GM21619 (cell line): ENCODE measurements at regions not wholly inside any gene's neighbourhood (a gene's known extent, or its start where the extent isn't known, plus 50 kb on each side); places are given as distances from the start of the nearest gene placed in this dataset.

Source experiments
- ATAC-seq: cut with Tn5 transposase; IDR thresholded peaks from one replicate; pipeline ENCODE4 v1.9.1; 2021; ENCODE audit not compliant: unreplicated experiment

- ATAC-seq: no peak
Observed at GRCh38 chr21:39105836-39106235, 77.4 kb downstream of the PSMG1 start.

GRCh38 chr21:39105341-39105765 is 77.9 kb downstream of the PSMG1 start:
- no peak for ATAC-seq

- no peak for ATAC-seq
Observed at GRCh38 chr21:39104911-39105310, 78.3 kb downstream of the PSMG1 start.

GRCh38 chr21:39103689-39104088 is 79.6 kb downstream of the PSMG1 start:
- ATAC-seq: no peak

- no peak for ATAC-seq
Observed at GRCh38 chr21:39099859-39100258, 83.4 kb downstream of the PSMG1 start.

- no peak for ATAC-seq
Observed at GRCh38 chr21:39098696-39099200, 84.5 kb downstream of the PSMG1 start.

- ATAC-seq: no peak
Observed at GRCh38 chr21:39097981-39098380, 85.3 kb downstream of the PSMG1 start.

GRCh38 chr21:39097335-39097861 is 85.9 kb downstream of the PSMG1 start:
- ATAC-seq: no peak

- ATAC-seq: no peak
Observed at GRCh38 chr21:39096754-39097153, 86.5 kb downstream of the PSMG1 start.

- ATAC-seq: no peak
Observed at GRCh38 chr21:39095681-39096080, 87.6 kb downstream of the PSMG1 start.

GRCh38 chr21:39094847-39095579 is 88.2 kb downstream of the PSMG1 start:
- ATAC-seq: no peak

- ATAC-seq: no peak
Observed at GRCh38 chr21:39094087-39094780, 89.0 kb downstream of the PSMG1 start.

- no peak for ATAC-seq
Observed at GRCh38 chr21:39093526-39093925, 89.7 kb downstream of the PSMG1 start.

GRCh38 chr21:39088831-39089380 is 94.3 kb downstream of the PSMG1 start:
- no peak for ATAC-seq

GRCh38 chr21:39088031-39088370 is 95.2 kb downstream of the PSMG1 start:
- ATAC-seq: no peak

GRCh38 chr21:39087238-39088030 is 95.8 kb downstream of the PSMG1 start:
- no peak for ATAC-seq

- ATAC-seq: no peak
Observed at GRCh38 chr21:39086547-39086946, 96.7 kb downstream of the PSMG1 start.

- no peak for ATAC-seq
Observed at GRCh38 chr21:39085843-39086405, 97.3 kb downstream of the PSMG1 start.

GRCh38 chr21:39084979-39085729 is 98.1 kb downstream of the PSMG1 start:
- no peak for ATAC-seq

- ATAC-seq: no peak
Observed at GRCh38 chr21:39084073-39084472, 99.2 kb downstream of the PSMG1 start.
